DMS53 (cell line): ENCODE measurements at regions not wholly inside any gene's neighbourhood (a gene's known extent, or its start where the extent isn't known, plus 50 kb on each side); places are given as distances from the start of the nearest gene placed in this dataset.
"Not testable (repeated sequence)": the region's sequence is repeated elsewhere in the genome, so short reads cannot be mapped to it uniquely, and the experiment has no call there.

Source experiments
- DNase-seq: peaks from one replicate; lab custom pipeline; 2025; lab: John Stamatoyannopoulos, UW

GRCh38 chr11:89545691-89546090 lies 54.5 kb upstream of the NOX4 start:
- no peak for DNase-seq

- DNase-seq, result peak; percentile 51
Observed at GRCh38 chr11:89555781-89556180, 64.6 kb upstream of the NOX4 start.

- DNase-seq, result peak; percentile 97
Observed at GRCh38 chr11:89556731-89557707, 65.8 kb upstream of the NOX4 start.

- peak; percentile 40 for DNase-seq
Observed at GRCh38 chr11:89560598-89560997, 69.4 kb upstream of the NOX4 start.

- DNase-seq, result not testable (repeated sequence)
Observed at GRCh38 chr11:89562731-89563130, 71.6 kb upstream of the NOX4 start.

DNA sequence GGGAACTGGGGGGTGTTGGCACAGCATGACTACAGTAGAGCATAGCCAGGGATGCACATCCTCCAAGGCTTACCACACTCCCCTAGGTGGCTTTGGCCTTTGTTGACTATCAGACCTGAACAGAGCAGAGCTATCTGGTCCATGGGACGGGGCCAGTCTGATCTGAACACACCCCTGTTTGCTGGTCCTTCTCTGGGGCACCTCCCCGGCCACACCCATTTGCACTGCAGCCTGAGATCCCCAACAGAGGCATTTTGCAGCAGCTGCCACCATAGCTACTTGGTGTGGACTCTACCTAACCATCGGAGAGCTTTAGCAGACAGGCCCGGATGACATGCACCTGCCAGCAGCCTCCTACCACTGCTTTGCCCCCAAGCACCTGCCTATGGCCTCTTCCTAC lies 75.8 kb upstream of the NOX4 start:
- no peak for DNase-seq

DNA sequence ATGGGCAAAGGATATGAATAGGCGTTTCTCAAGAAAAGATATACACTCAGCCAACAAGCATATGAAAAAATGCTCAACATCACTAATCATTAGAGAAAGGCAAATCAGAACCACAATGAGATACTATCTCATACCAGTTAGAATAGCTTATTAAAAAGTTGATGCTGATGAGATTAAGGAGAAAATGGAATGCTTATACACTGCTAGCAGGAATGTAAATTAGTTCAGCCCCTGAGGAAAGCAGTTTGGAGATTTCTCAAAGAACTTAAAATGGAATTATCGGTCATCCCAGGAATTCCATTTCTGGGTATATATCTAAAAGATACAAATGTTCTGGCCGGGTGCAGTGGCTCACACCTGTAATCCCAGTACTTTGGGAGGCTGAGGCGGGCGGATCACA lies 78.2 kb upstream of the NOX4 start:
- not testable (repeated sequence) for DNase-seq

- not testable (repeated sequence) for DNase-seq
Observed at GRCh38 chr11:89571706-89572105, 80.5 kb upstream of the NOX4 start.

DNA sequence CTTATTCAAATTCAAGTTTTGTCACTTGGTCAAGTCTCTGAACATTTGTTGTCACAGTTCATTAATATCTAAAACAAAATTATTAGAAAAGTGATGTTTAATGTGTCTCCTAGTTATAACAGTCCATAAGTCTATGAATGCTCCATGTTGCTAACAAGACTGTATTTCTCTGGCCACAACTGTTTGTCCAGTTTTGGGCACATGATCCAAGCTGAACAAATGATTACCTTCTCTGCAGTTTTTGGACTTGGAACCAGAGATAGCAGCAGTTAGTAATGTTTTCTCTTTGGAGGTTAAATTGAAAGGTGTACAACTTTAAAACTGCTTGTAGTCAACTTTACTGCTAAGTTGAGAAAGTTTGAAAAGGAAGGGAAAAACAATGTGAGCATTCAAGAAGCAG lies 84.7 kb upstream of the NOX4 start:
- not testable (repeated sequence) for DNase-seq

- not testable (repeated sequence) for DNase-seq
Observed at GRCh38 chr11:89577428-89577827, 86.3 kb upstream of the NOX4 start.

GRCh38 chr11:89583580-89583979 lies 92.4 kb upstream of the NOX4 start:
- peak; percentile 38 for DNase-seq

DNA sequence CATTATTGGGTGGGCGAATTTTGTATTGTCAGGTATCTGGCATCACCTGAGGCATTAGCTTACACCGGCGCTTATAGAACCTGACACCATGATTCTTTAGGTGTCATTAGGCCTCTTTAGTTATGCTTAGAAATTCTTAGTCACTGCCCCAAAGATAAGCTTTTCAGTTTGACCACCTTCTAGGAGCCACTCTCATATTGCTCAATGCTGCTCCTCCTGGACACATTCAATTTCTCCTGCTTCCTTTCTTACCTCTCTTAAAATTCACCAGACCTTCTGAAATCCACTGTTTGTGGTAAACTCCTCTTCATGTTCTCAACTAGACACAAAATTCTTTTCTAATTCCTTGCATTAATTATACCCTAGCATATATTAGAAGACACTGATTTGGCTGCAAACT lies 93.9 kb upstream of the NOX4 start:
- DNase-seq, result not testable (repeated sequence)

GRCh38 chr11:89585471-89585870 lies 94.3 kb upstream of the NOX4 start:
- DNase-seq, result not testable (repeated sequence)

DNA sequence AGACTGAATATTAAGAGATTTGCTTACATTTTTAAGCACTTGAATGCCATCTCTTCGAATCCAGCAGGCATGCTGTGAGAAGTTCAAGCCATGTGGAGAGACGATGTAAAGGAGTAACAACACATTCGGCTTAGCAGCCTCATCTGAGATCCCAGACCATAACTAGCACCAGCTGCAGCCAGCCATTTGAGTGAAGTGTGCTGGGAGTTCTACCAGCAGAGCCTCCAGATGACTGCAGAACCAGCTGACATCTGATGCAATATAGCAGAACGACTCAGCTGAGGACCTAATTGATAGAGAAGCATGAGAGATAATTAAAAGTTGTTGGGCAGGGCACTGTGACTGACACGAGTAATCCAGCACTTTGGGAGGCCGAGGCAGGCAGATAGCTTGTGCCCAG lies 98.2 kb upstream of the NOX4 start:
- not testable (repeated sequence) for DNase-seq

- not testable (repeated sequence) for DNase-seq
Observed at GRCh38 chr11:89590008-89590632, 98.9 kb upstream of the NOX4 start.

DNA sequence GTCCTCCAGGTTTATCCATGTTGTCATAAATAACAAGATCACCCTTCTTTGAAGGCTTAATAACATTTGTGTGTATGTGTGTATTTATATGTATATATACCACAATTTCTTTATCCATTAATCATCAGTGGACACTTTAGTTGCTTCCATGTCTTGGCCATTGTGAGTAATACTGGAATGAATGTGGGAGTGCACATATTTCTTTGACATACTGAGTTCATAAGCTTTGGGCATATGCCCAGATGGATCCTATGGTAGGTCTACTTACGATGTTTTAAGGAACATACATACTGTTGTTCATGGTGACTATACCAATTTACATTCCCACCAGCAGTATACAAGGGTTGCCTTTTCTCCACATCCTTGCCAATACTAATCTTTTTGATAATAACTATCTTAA lies 108.8 kb upstream of the TRIM77 start:
- not testable (repeated sequence) for DNase-seq

GRCh38 chr11:89604281-89604680 lies 105.8 kb upstream of the TRIM77 start:
- DNase-seq, result no peak

DNA sequence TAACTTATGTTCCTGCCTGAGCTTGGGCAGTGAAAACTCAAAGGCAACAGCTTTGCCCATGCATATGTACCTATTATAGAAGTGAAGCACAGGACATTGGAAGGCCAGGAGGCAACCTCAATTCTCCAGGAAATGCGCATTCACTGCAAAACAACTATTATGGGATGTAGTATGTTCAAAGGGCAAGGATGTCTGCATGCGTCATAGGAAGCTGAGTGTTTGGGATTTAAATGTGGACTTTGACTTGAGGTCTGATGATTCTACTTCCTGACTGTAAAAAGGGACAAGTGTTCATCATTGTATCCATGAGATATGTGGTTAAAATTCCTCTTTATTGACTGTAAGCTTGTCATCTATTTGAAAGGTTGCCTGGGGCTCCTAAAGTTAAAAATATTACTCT lies 103.3 kb upstream of the TRIM77 start:
- DNase-seq, result peak; percentile 96

GRCh38 chr11:89607497-89607896 lies 102.6 kb upstream of the TRIM77 start:
- DNase-seq, result peak; percentile 68

DNA sequence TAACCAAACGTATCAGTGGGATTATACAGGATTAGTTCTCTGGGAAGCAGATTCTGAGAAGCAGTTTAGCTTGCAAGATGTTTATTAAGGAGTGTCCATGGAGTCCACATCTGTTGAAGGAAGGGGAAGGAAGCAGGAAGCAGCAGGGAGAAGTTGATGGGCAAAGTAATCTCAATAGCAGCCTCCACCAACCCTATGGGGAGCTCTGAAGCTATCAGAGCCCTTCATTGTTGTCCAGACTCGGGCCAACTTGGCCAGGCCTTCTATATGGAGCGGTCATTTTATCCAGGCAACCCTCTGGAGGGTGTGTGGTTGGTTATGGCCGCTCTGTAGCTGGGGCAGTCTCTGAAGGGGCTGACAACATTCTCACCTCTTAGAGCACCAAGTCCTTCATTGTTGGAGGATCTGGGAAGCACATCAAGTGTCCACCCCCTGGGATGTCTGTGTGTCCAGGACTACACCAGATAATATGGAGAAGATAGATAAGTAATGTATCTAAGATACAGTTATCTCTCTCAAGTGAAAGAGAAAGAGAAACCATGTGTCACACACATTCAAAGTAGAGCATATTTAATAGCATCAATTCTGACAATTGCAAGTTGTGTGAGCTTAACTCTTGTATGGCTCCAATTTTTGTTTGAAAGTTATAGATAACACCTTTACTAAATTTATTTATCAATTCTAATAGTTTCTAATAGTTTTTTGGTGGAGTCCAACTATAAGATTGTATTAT lies 101.7 kb upstream of the TRIM77 start:
- peak; percentile 17 for DNase-seq

DNA sequence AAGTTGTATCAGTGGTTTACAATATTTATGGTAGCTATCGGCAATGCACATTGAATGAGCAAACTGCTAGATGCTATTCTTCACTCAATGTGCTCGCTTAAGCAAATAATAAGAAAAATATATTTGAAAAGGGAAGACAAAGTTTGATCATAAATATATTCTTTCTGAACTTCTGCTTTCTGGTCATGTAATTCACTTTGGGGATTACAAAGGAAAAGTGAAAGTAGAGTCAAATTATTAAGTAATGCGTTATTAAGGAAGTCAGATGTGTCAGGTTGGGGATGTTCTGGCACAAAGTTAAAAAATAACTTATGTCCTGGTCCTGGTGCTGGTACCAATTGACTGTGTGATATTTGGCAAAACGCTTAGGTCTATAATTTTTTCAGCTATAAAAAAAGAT lies 98.0 kb upstream of the TRIM77 start:
- DNase-seq, result no peak

GRCh38 chr11:89613911-89614310 lies 96.2 kb upstream of the TRIM77 start:
- no peak for DNase-seq
